ENCODE measurements at regions not wholly inside any gene's neighbourhood (a gene's known extent, or its start where the extent isn't known, plus 50 kb on each side); places are given as distances from the start of the nearest gene placed in this dataset.

DNA sequence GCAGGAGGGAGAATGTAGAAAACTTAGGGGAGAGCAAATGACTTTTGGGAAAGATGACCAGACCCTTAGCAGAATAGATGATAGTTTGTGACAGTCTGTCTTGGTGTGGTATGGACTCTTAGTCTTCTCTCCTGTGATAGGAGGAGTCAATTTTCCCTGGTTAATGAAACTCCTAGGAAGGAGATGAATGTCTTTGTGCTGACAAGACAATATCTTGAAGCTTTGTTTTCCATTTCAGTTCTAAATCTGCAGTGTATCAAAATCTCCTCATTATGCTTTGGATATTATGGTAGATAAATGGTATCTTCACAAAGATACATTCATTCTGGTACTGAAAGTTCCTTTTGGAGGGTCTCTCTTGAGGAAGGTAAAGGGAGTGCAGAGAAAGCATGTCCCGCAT lies 77.8 kb upstream of the ZNF717 start:
- TF ChIP-seq, protein P1, sequence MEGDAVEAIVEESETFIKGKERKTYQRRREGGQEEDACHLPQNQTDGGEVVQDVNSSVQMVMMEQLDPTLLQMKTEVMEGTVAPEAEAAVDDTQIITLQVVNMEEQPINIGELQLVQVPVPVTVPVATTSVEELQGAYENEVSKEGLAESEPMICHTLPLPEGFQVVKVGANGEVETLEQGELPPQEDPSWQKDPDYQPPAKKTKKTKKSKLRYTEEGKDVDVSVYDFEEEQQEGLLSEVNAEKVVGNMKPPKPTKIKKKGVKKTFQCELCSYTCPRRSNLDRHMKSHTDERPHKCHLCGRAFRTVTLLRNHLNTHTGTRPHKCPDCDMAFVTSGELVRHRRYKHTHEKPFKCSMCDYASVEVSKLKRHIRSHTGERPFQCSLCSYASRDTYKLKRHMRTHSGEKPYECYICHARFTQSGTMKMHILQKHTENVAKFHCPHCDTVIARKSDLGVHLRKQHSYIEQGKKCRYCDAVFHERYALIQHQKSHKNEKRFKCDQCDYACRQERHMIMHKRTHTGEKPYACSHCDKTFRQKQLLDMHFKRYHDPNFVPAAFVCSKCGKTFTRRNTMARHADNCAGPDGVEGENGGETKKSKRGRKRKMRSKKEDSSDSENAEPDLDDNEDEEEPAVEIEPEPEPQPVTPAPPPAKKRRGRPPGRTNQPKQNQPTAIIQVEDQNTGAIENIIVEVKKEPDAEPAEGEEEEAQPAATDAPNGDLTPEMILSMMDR (IDR thresholded peaks at IDR 0.05) = no peak
- no peak for TF ChIP-seq EZH2 (IDR thresholded peaks at IDR 0.05; ENCODE audit: borderline replicate concordance, insufficient read depth, low read depth, low read length, poor library complexity, severe bottlenecking)
